SU-DHL-6 (cell line): ENCODE measurements at regions not wholly inside any gene's neighbourhood (a gene's known extent, or its start where the extent isn't known, plus 50 kb on each side); places are given as distances from the start of the nearest gene placed in this dataset.

ENCODE experiments used
- H2AFZ ChIP-seq: fragments of 200-600 bp; sonication (generic); 2 replicates; pipeline ENCODE4 v1.6.1; 2014; ENCODE audit warnings: low read depth, mild to moderate bottlenecking, moderate library complexity, mixed read lengths, antibody characterized with exemption, low read length; ENCODE audit not compliant: severe bottlenecking
- H3F3A ChIP-seq: fragments of 200-600 bp; shearing (Covaris generic); 2 replicates; pipeline ENCODE4 v1.6.0; 2016; ENCODE audit warnings: antibody characterized with exemption, mild to moderate bottlenecking; ENCODE audit not compliant: insufficient read depth
- H3K27ac ChIP-seq: fragments of 200-600 bp; sonication (generic); 2 replicates; pipeline ENCODE4 v1.5.1; 2016; ENCODE audit warnings: low read depth, mild to moderate bottlenecking, low read length, moderate library complexity, mixed read lengths
- H3K27me3 ChIP-seq: fragments of 200-600 bp; sonication (generic), shearing (Covaris generic); 2 replicates; pipeline ENCODE4 v1.6.0; 2014; ENCODE audit warnings: mild to moderate bottlenecking, low read length
- H3K36me3 ChIP-seq: fragments of 200-600 bp; sonication (generic); 2 replicates; pipeline ENCODE4 v1.6.1; 2014; ENCODE audit warnings: mild to moderate bottlenecking, low read length, mixed read lengths
- H3K4me2 ChIP-seq: fragments of 300-600, 200-600 bp; shearing (Covaris generic), sonication (generic); 2 replicates; pipeline ENCODE4 v1.6.0; 2014; ENCODE audit warnings: low read length, low read depth, mild to moderate bottlenecking; ENCODE audit not compliant: poor library complexity, severe bottlenecking
- H3K4me3 ChIP-seq: fragments of 200-600 bp; sonication (generic); 2 replicates; pipeline ENCODE4 v1.5.1; 2014; ENCODE audit warnings: antibody characterized with exemption, low read length, mild to moderate bottlenecking, mixed read lengths; ENCODE audit not compliant: insufficient read depth, poor library complexity, severe bottlenecking
- H3K79me2 ChIP-seq: fragments of 200-600 bp; sonication (generic); 2 replicates; pipeline ENCODE4 v1.6.1; 2014; ENCODE audit warnings: mild to moderate bottlenecking, low read length, moderate library complexity; ENCODE audit not compliant: insufficient read depth
- H3K9ac ChIP-seq: fragments of 200-600 bp; sonication (generic); 2 replicates; pipeline ENCODE4 v1.7.0; 2014; ENCODE audit warnings: mild to moderate bottlenecking, low read length
- H3K9me2 ChIP-seq: fragments of 200-600 bp; sonication (generic); replicated peaks from 2 replicates; pipeline ENCODE4 v1.6.1; 2014; ENCODE audit warnings: low read length; ENCODE audit not compliant: insufficient read depth
- H3K9me3 ChIP-seq: fragments of 200-600 bp; sonication (generic); 2 replicates; pipeline ENCODE4 v1.6.1; 2014; ENCODE audit warnings: low read length, mixed read lengths; ENCODE audit not compliant: insufficient read depth
- H4K20me1 ChIP-seq: fragments of 200-600 bp; sonication (generic); 2 replicates; pipeline ENCODE4 v1.6.1; 2014; ENCODE audit warnings: low read depth, mild to moderate bottlenecking, antibody characterized with exemption, low read length, moderate library complexity, mixed read lengths
- EZH2phosphoT487 ChIP-seq: fragments of 200-600 bp; sonication (generic), shearing (Covaris generic); conservative IDR thresholded peaks from 2 replicates; pipeline ENCODE4 v1.6.1; 2018; ENCODE audit warnings: mild to moderate bottlenecking, antibody characterized with exemption, low read length, moderate library complexity, mixed read lengths
- TF ChIP-seq, protein P1 (sequence below): fragments of 200-600 bp; sonication (generic); IDR thresholded peaks from one replicate; pipeline ENCODE4 v1.5.1; 2017; ENCODE audit warnings: antibody characterized with exemption, mild to moderate bottlenecking, low read length, moderate library complexity; ENCODE audit not compliant: insufficient read depth, poor library complexity, severe bottlenecking

DNA sequence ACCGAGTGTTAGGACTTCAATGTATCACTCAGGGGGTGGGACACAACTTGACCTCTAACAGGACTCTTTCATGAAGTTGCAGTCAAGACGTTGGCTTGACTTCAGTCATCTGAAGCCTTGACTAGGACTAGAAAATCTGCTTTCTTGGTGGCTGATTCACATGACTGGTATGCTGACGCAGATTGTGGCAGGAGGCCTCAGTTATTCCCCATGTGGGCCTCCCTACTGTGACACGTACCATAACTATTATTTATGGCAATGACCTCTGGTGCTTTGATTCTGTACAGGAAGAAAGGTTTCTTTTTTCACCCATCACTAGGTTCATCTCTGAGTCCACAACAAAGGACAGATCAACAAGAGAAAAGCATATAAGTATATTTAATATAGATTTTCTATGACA is 270.4 kb downstream of the NEDD1 start:
- Histone ChIP-seq H3K9ac (no peak overlapping the region), H4K20me1 (no peaks in the 10 kb centered on the region), H3K9me3 (no peaks in the 10 kb centered on the region), H3K4me3 (no peak overlapping the region), H3K9me2 (no peaks in the 10 kb centered on the region), H3K79me2 (no peaks in the 10 kb centered on the region), H3K4me2 (no peak overlapping the region), H3K36me3 (no peaks in the 10 kb centered on the region), H3K27ac (no peak overlapping the region), H3F3A (no peaks in the 10 kb centered on the region), H2AFZ (no peak overlapping the region), H3K27me3 (no peaks in the 10 kb centered on the region)
- TF ChIP-seq, protein P1, sequence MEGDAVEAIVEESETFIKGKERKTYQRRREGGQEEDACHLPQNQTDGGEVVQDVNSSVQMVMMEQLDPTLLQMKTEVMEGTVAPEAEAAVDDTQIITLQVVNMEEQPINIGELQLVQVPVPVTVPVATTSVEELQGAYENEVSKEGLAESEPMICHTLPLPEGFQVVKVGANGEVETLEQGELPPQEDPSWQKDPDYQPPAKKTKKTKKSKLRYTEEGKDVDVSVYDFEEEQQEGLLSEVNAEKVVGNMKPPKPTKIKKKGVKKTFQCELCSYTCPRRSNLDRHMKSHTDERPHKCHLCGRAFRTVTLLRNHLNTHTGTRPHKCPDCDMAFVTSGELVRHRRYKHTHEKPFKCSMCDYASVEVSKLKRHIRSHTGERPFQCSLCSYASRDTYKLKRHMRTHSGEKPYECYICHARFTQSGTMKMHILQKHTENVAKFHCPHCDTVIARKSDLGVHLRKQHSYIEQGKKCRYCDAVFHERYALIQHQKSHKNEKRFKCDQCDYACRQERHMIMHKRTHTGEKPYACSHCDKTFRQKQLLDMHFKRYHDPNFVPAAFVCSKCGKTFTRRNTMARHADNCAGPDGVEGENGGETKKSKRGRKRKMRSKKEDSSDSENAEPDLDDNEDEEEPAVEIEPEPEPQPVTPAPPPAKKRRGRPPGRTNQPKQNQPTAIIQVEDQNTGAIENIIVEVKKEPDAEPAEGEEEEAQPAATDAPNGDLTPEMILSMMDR, result no peak
- no peak for TF ChIP-seq EZH2phosphoT487

- TF ChIP-seq, protein P1, result no peak
- no peak for TF ChIP-seq EZH2phosphoT487
- H3K9me2 ChIP-seq, result no peaks in the 10 kb centered on the region
- H3K27ac ChIP-seq, result no peak overlapping the region
- no peaks in the 10 kb centered on the region for H3K36me3 ChIP-seq
- no peak overlapping the region for H3K4me3 ChIP-seq
- H3F3A ChIP-seq, result no peaks in the 10 kb centered on the region
- no peaks in the 10 kb centered on the region for H3K79me2 ChIP-seq
- H3K9me3 ChIP-seq, result no peaks in the 10 kb centered on the region
- H3K27me3 ChIP-seq, result no peaks in the 10 kb centered on the region
- H3K9ac ChIP-seq, result no peak overlapping the region
- H2AFZ ChIP-seq, result no peak overlapping the region
- H3K4me2 ChIP-seq, result no peak overlapping the region
- H4K20me1 ChIP-seq, result no peaks in the 10 kb centered on the region
These were observed 274.7 kb downstream of the NEDD1 start for GRCh38 chr12:97181571-97182265.

DNA sequence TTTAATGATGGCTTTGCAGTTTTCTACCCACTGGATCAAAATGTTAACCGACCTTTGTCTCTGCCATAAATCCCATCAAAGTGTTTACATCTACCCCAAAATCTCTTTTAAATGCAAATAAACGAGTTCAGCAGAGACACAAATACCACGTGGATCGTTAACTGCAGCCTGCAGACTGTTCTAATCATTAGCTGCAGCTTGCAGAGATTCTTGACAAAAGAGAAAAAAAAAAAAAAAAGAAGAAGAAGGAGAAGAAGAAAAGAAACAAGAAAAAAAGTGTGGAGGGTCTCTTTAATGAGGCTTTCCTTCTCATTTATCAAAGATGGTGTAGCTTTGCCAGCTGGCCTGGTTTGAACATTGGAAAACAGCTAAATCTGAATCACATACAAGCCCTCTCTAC is 275.7 kb downstream of the NEDD1 start:
- Histone ChIP-seq H3K36me3 (no peaks in the 10 kb centered on the region), H3K4me2 (no peak overlapping the region), H4K20me1 (no peaks in the 10 kb centered on the region), H3K9me3 (no peaks in the 10 kb centered on the region), H2AFZ (no peak overlapping the region), H3K27ac (no peak overlapping the region), H3K9me2 (no peaks in the 10 kb centered on the region), H3K4me3 (no peak overlapping the region), H3K27me3 (no peaks in the 10 kb centered on the region), H3K9ac (no peak overlapping the region), H3K79me2 (no peaks in the 10 kb centered on the region), H3F3A (no peaks in the 10 kb centered on the region)
- TF ChIP-seq EZH2phosphoT487, result no peak
- TF ChIP-seq, protein P1, result no peak
